IMR-90 (cell line): ENCODE measurements at regions not wholly inside any gene's neighbourhood (a gene's known extent, or its start where the extent isn't known, plus 50 kb on each side); places are given as distances from the start of the nearest gene placed in this dataset.

ENCODE experiments used
- ATAC-seq: fragments of 200-7000 bp; cut with Tn5 transposase; 2 replicates; pipeline ENCODE4 v1.9.1; 2020; ENCODE audit warnings: low read depth, mild to moderate bottlenecking, moderate library complexity
- BruUV-seq: library from RNA; stranded (reverse); fragments of 400-500 nt; replicated peaks from 2 replicates; lab custom pipeline; 2021; lab: Mats Ljungman, UMichigan
- CTCF ChIA-PET: fragments of 300-600 bp; formaldehyde crosslinking; extraction: SDS; loops from one replicate; lab custom pipeline; 2021; ENCODE audit warnings: antibody characterized with exemption; lab: Yijun Ruan, JAX
- POLR2A ChIA-PET: fragments of 300-600 bp; sonication (Branson Sonifier 250); formaldehyde crosslinking; loops from one replicate; lab custom pipeline; 2022; ENCODE audit warnings: antibody characterized with exemption; ENCODE audit not compliant: unreplicated experiment; lab: Charles Lee
- DNase-seq: peaks from one replicate; pipeline ENCODE4 v3.0.0; 2013
- H2AFZ ChIP-seq: replicated peaks from 2 replicates; pipeline ENCODE3; 2013; ENCODE audit warnings: low read length, mild to moderate bottlenecking; ENCODE audit not compliant: poor library complexity
- H2AK5ac ChIP-seq: 2 replicates; pipeline ENCODE4 v1.6.1; 2013; ENCODE audit warnings: low read depth, low read length, inconsistent platforms
- H2AK9ac ChIP-seq: replicated peaks from 2 replicates; pipeline ENCODE3; 2013; ENCODE audit warnings: mild to moderate bottlenecking, low read depth, low read length, moderate library complexity; ENCODE audit not compliant: poor library complexity
- H2BK120ac ChIP-seq: 2 replicates; pipeline ENCODE4 v1.6.1; 2013; ENCODE audit warnings: low read depth, low read length, inconsistent platforms
- H2BK15ac ChIP-seq: 3 replicates; pipeline ENCODE4 v1.6.1; 2013; ENCODE audit warnings: low read depth, low read length, inconsistent platforms
- H2BK20ac ChIP-seq: 2 replicates; pipeline ENCODE4 v1.6.1; 2013; ENCODE audit warnings: low read depth, mild to moderate bottlenecking, inconsistent platforms, low read length, moderate library complexity
- H2BK5ac ChIP-seq: 2 replicates; pipeline ENCODE4 v1.6.1; 2013; ENCODE audit warnings: mild to moderate bottlenecking, low read depth, low read length, inconsistent platforms; ENCODE audit not compliant: poor library complexity, severe bottlenecking
- H3K14ac ChIP-seq: replicated peaks from 2 replicates; pipeline ENCODE4 v1.6.1; 2013; ENCODE audit warnings: low read depth, low read length, inconsistent platforms
- H3K18ac ChIP-seq: 2 replicates; pipeline ENCODE4 v1.6.1; 2013; ENCODE audit warnings: low read depth, low read length, control low read depth
- H3K23ac ChIP-seq: 2 replicates; pipeline ENCODE4 v1.6.1; 2013; ENCODE audit warnings: low read depth, low read length, inconsistent platforms
- H3K27ac ChIP-seq: 2 replicates; pipeline ENCODE4 v1.5.1; 2013; ENCODE audit warnings: mild to moderate bottlenecking, control low read depth, low read length; ENCODE audit not compliant: insufficient read depth
- H3K27me3 ChIP-seq: 2 replicates; pipeline ENCODE4 v1.6.1; 2013; ENCODE audit warnings: low read length; ENCODE audit not compliant: control insufficient read depth, insufficient read depth
- H3K36me3 ChIP-seq: 2 replicates; pipeline ENCODE4 v1.6.1; 2013; ENCODE audit warnings: low read length, mixed read lengths; ENCODE audit not compliant: control insufficient read depth, insufficient read depth
- H3K4ac ChIP-seq: 2 replicates; pipeline ENCODE4 v1.6.1; 2013; ENCODE audit warnings: low read depth, low read length, inconsistent platforms
- H3K4me1 ChIP-seq: 2 replicates; pipeline ENCODE4 v1.6.1; 2013; ENCODE audit warnings: low read length, mixed read lengths; ENCODE audit not compliant: control insufficient read depth, insufficient read depth
- H3K4me2 ChIP-seq: 2 replicates; pipeline ENCODE4 v1.6.1; 2013; ENCODE audit warnings: low read depth, mild to moderate bottlenecking, control low read depth, low read length, moderate library complexity
- H3K4me3 ChIP-seq: 2 replicates; pipeline ENCODE4 v1.5.1; 2013; ENCODE audit warnings: low read depth, mild to moderate bottlenecking, control low read depth, low read length, moderate library complexity; ENCODE audit not compliant: insufficient read depth
- H3K56ac ChIP-seq: 2 replicates; pipeline ENCODE4 v1.6.1; 2013; ENCODE audit warnings: low read length, inconsistent platforms; ENCODE audit not compliant: insufficient read depth; ENCODE audit errors: extremely low read depth
- H3K79me1 ChIP-seq, 2 experiments: 2 replicates each; pipeline ENCODE4 v1.6.1; 2013; ENCODE audit warnings: low read length in 2 of 2, inconsistent platforms in 1 of 2, low read depth in 1 of 2
- H3K9ac ChIP-seq: 2 replicates; pipeline ENCODE4 v1.6.1; 2013; ENCODE audit warnings: low read depth, low read length, control low read depth
- H3K9me1 ChIP-seq: 2 replicates; pipeline ENCODE4 v1.6.1; 2013; ENCODE audit warnings: low read length, inconsistent platforms; ENCODE audit not compliant: insufficient read depth
- H3K9me3 ChIP-seq: 2 replicates; pipeline ENCODE4 v1.6.1; 2013; ENCODE audit warnings: low read length; ENCODE audit not compliant: control insufficient read depth, insufficient read depth
- H4K20me1 ChIP-seq: 2 replicates; pipeline ENCODE4 v1.6.1; 2013; ENCODE audit warnings: low read length, inconsistent platforms; ENCODE audit not compliant: insufficient read depth
- H4K5ac ChIP-seq: 2 replicates; pipeline ENCODE4 v1.6.1; 2013; ENCODE audit warnings: mild to moderate bottlenecking, low read depth, low read length, control low read depth
- H4K8ac ChIP-seq, 2 experiments: 2 replicates each; pipeline ENCODE4 v1.6.1; 2013; ENCODE audit warnings: low read depth in 2 of 2, low read length in 2 of 2, control low read depth in 1 of 2, inconsistent platforms in 1 of 2
- H4K91ac ChIP-seq: 2 replicates; pipeline ENCODE4 v1.6.1; 2013; ENCODE audit warnings: low read depth, low read length, inconsistent platforms; ENCODE audit not compliant: insufficient read depth
- NFE2L2 ChIP-seq: fragments of 150-350 bp; IDR thresholded peaks from 2 replicates; pipeline ENCODE4 v1.6.1; 2016; ENCODE audit warnings: low read depth, mild to moderate bottlenecking, low read length
- WGBS, 2 experiments: methylation state at CpG; one replicate each; pipeline versions ENCODE4 v1.1.5 to v1.1.7; 2013; ENCODE audit warnings: missing lambda C conversion rate in 2 of 2; ENCODE audit not compliant: insufficient read length in 1 of 2; ENCODE audit errors: extremely low coverage in 2 of 2; 5-methylcytosine and 5-hydroxymethylcytosine counted together
- dilution Hi-C: fragments of 300-500 bp; cut with HindIII; formaldehyde crosslinking; loops from one replicate; pipeline ENCODE4 v1.14.3; 2018; ENCODE audit warnings: low sequenced_read_pairs; ENCODE audit not compliant: unreplicated experiment
- in situ Hi-C: fragments of 300-500 bp; cut with MboI; formaldehyde crosslinking; loops from 3 replicates; pipeline ENCODE4 v1.14.3; 2019; ENCODE audit warnings: low sequenced_read_pairs, inconsistent platforms, mixed read lengths
- intact Hi-C: fragments of 100-400 bp; cut with micrococcal nuclease; formaldehyde crosslinking; loops from 2 replicates; pipeline ENCODE4 v1.10.0; 2022

DNA sequence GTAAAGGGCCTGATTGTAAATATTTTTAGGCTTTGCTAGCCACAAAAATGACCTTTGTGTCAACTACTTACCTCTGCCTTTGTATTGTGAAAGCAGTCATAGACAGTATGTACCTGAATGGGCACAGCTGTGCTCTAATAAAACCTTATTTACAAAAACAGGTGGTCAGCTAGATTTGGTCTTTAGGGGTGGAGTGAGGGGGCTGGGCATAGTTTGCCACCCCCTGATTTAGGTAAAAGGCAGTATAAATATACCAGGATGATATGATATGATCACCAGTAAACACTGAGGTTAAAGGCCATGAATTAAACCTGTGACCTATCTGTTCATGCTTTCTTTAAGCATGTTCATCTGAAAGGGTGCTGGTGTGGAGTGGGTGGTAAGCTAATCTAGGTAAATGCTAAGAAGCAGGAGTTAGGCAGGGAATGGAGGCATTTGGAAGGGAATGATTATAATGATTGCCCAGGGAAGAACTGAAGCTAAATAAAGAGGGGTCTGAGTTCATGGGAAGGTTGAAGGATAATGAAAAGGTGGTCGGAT lies 77.1 kb upstream of the BCAT1 start:
- BruUV-seq, result no TSS peak
- ChIA-PET POLR2A (no interaction called here), CTCF (no interaction called here)
- intact Hi-C loops (no loop called here), in situ Hi-C loops (no loop called here), dilution Hi-C loops (no loop called here)
- Histone ChIP-seq H2BK20ac (no peak overlapping the region), H3K79me1 (no peaks in the 10 kb centered on the region), H3K14ac (no peak overlapping the region), H2AK9ac (no peak overlapping the region), H3K9me3 (no peaks in the 10 kb centered on the region), H4K5ac (no peak overlapping the region), H3K18ac (no peak overlapping the region), H3K9me1 (no peaks in the 10 kb centered on the region), H3K56ac (no peak overlapping the region), H3K4me2 (no peak overlapping the region), H3K4ac (no peak overlapping the region), H4K20me1 (no peaks in the 10 kb centered on the region), H3K27ac (no peak overlapping the region), H3K4me3 (no peak overlapping the region), H3K27me3 (no peaks in the 10 kb centered on the region), H2AFZ (no peak overlapping the region), H4K8ac (no peak overlapping the region), H2BK5ac (no peak overlapping the region), H2AK5ac (no peak overlapping the region), H2BK15ac (no peak overlapping the region), H3K4me1 (no peaks in the 10 kb centered on the region), H2BK120ac (no peak overlapping the region), H3K23ac (no peak overlapping the region), H4K91ac (no peak overlapping the region), H3K9ac (no peak overlapping the region), H3K36me3 (no peaks in the 10 kb centered on the region)
- WGBS, 2 experiments, result no CpG with 5 or more reads among the region's 1 CpG
- DNase-seq (no peak), ATAC-seq (no peak)
- no peak for TF ChIP-seq NFE2L2
